H9 (cell line): ENCODE measurements at regions not wholly inside any gene's neighbourhood (a gene's known extent, or its start where the extent isn't known, plus 50 kb on each side); places are given as distances from the start of the nearest gene placed in this dataset.

Experiments
- DNase-seq: peaks from one replicate; pipeline ENCODE4 v3.0.0-alpha.2; 2017
- H2AFZ ChIP-seq: one replicate; pipeline ENCODE4 v1.6.1; 2013; ENCODE audit warnings: mild to moderate bottlenecking, low read length, control low read depth, moderate library complexity
- H2AK5ac ChIP-seq: 2 replicates; pipeline ENCODE4 v1.6.1; 2013; ENCODE audit warnings: low read length, control low read depth, mixed read lengths; ENCODE audit not compliant: insufficient read length
- H2BK120ac ChIP-seq: one replicate; pipeline ENCODE4 v1.6.1; 2013; ENCODE audit warnings: low read depth, mild to moderate bottlenecking, low read length, control low read depth, inconsistent platforms; ENCODE audit not compliant: poor library complexity, severe bottlenecking
- H2BK12ac ChIP-seq: 2 replicates; pipeline ENCODE4 v1.6.1; 2013; ENCODE audit warnings: low read length, control low read depth, mixed read lengths, low read depth; ENCODE audit not compliant: insufficient read length
- H2BK15ac ChIP-seq: 2 replicates; pipeline ENCODE4 v1.6.1; 2013; ENCODE audit warnings: low read depth, low read length, control low read depth
- H2BK20ac ChIP-seq: one replicate; pipeline ENCODE4 v1.6.1; 2013; ENCODE audit warnings: low read depth, mild to moderate bottlenecking, low read length, control low read depth, inconsistent platforms; ENCODE audit not compliant: poor library complexity, severe bottlenecking
- H2BK5ac ChIP-seq: 2 replicates; pipeline ENCODE4 v1.6.1; 2013; ENCODE audit warnings: low read length, control low read depth, mixed read lengths; ENCODE audit not compliant: insufficient read length
- H3K14ac ChIP-seq: 2 replicates; pipeline ENCODE4 v1.6.1; 2013; ENCODE audit warnings: low read length, control low read depth; ENCODE audit not compliant: insufficient read depth
- H3K18ac ChIP-seq: 2 replicates; pipeline ENCODE4 v1.6.1; 2013; ENCODE audit warnings: low read depth, mild to moderate bottlenecking, mixed read lengths, low read length, control low read depth; ENCODE audit not compliant: insufficient read length
- H3K23ac ChIP-seq: 2 replicates; pipeline ENCODE4 v1.6.1; 2013; ENCODE audit warnings: low read length, control low read depth, mixed read lengths, low read depth; ENCODE audit not compliant: insufficient read length
- H3K23me2 ChIP-seq: 2 replicates; pipeline ENCODE4 v1.6.1; 2013; ENCODE audit warnings: low read depth, mild to moderate bottlenecking, mixed read lengths, low read length, control low read depth; ENCODE audit not compliant: insufficient read length, poor library complexity, severe bottlenecking
- H3K27ac ChIP-seq: 2 replicates; pipeline ENCODE4 v1.5.1; 2013; ENCODE audit warnings: low read length, control low read depth, mixed read lengths, low read depth; ENCODE audit not compliant: insufficient read length
- H3K27me3 ChIP-seq: 2 replicates; pipeline ENCODE4 v1.6.1; 2013; ENCODE audit warnings: low read length, control low read depth, inconsistent platforms; ENCODE audit not compliant: insufficient read depth
- H3K4ac ChIP-seq: 2 replicates; pipeline ENCODE4 v1.6.1; 2013; ENCODE audit warnings: low read depth, mild to moderate bottlenecking, control low read depth, inconsistent platforms, low read length, moderate library complexity
- H3K4me1 ChIP-seq: 2 replicates; pipeline ENCODE4 v1.6.1; 2013; ENCODE audit warnings: low read length, control low read depth, inconsistent platforms; ENCODE audit not compliant: insufficient read depth
- H3K4me2 ChIP-seq: 2 replicates; pipeline ENCODE4 v1.6.1; 2013; ENCODE audit warnings: low read length, control low read depth, mixed read lengths; ENCODE audit not compliant: insufficient read length, insufficient read depth
- H3K56ac ChIP-seq: 2 replicates; pipeline ENCODE4 v1.6.1; 2013; ENCODE audit warnings: low read depth, mild to moderate bottlenecking, mixed read lengths, low read length, control low read depth; ENCODE audit not compliant: insufficient read length
- H3K79me1 ChIP-seq: 2 replicates; pipeline ENCODE4 v1.6.1; 2013; ENCODE audit warnings: low read depth, mild to moderate bottlenecking, moderate library complexity, low read length, control low read depth, inconsistent platforms; ENCODE audit not compliant: insufficient read depth, poor library complexity, severe bottlenecking
- H3K79me2 ChIP-seq: 2 replicates; pipeline ENCODE4 v1.6.1; 2013; ENCODE audit warnings: low read length, control low read depth, inconsistent platforms; ENCODE audit not compliant: insufficient read depth
- H3K9ac ChIP-seq: 2 replicates; pipeline ENCODE4 v1.6.1; 2013; ENCODE audit warnings: low read length, control low read depth, mixed read lengths; ENCODE audit not compliant: insufficient read length; ENCODE audit errors: extremely low read depth
- H3K9me3 ChIP-seq: one replicate; pipeline ENCODE4 v1.6.1; 2013; ENCODE audit warnings: low read depth, low read length, inconsistent platforms; ENCODE audit not compliant: control insufficient read depth
- H3T11ph ChIP-seq: one replicate; pipeline ENCODE4 v1.6.1; 2013; ENCODE audit warnings: mild to moderate bottlenecking, low read length, control low read depth, inconsistent platforms
- H4K20me1 ChIP-seq: one replicate; pipeline ENCODE4 v1.6.1; 2013; ENCODE audit not compliant: control insufficient read depth, insufficient read length, insufficient read depth
- H4K5ac ChIP-seq: 2 replicates; pipeline ENCODE4 v1.6.1; 2013; ENCODE audit warnings: low read depth, mild to moderate bottlenecking, mixed read lengths, low read length, control low read depth; ENCODE audit not compliant: insufficient read length
- H4K8ac ChIP-seq: replicated peaks from 2 replicates; pipeline ENCODE4 v1.6.1; 2013; ENCODE audit warnings: low read length, control low read depth, mixed read lengths, low read depth; ENCODE audit not compliant: insufficient read length
- H4K91ac ChIP-seq: 2 replicates; pipeline ENCODE4 v1.6.1; 2013; ENCODE audit warnings: low read depth, mild to moderate bottlenecking, moderate library complexity, mixed read lengths, low read length, control low read depth; ENCODE audit not compliant: insufficient read length
- H3K27ac Mint-ChIP-seq, 3 experiments: 2 replicates in 2 of 3; 3 replicates in 1 of 3; pipeline ENCODE4 v1.8.0; 2020 to 2021; ENCODE audit warnings: mixed read lengths in 3 of 3, mild to moderate bottlenecking in 1 of 3, moderate library complexity in 1 of 3
- H3K27me3 Mint-ChIP-seq: 2 replicates; pipeline ENCODE4 v1.8.0; 2021; ENCODE audit warnings: low read depth, mild to moderate bottlenecking, moderate library complexity, mixed read lengths
- H3K36me3 Mint-ChIP-seq, 3 experiments: 2 replicates in 2 of 3; 3 replicates in 1 of 3; pipeline ENCODE4 v1.8.0; 2020 to 2021; ENCODE audit warnings: low read depth in 3 of 3, mixed read lengths in 3 of 3; ENCODE audit not compliant: insufficient read depth in 1 of 3
- H3K4me1 Mint-ChIP-seq, 2 experiments: 2 replicates each; pipeline ENCODE4 v1.8.0; 2020; ENCODE audit warnings: mixed read lengths in 2 of 2
- H3K4me3 Mint-ChIP-seq, 2 experiments: 2 replicates in 1 of 2; 3 replicates in 1 of 2; pipeline ENCODE4 v1.8.0; 2020 to 2021; ENCODE audit warnings: mild to moderate bottlenecking in 2 of 2, mixed read lengths in 2 of 2, moderate library complexity in 1 of 2
- H3K9me3 Mint-ChIP-seq, 2 experiments: 2 replicates in 1 of 2; 3 replicates in 1 of 2; pipeline ENCODE4 v1.8.0; 2020; ENCODE audit warnings: mild to moderate bottlenecking in 2 of 2, mixed read lengths in 2 of 2, moderate library complexity in 1 of 2
- WGBS: extraction: QIAGEN DNeasy Blood & Tissue Kit; methylation state at CpG from one replicate; pipeline ENCODE4 v1.1.7; 2013; ENCODE audit warnings: missing lambda C conversion rate, low lambda C conversion rate, mixed read lengths; ENCODE audit not compliant: insufficient read length; ENCODE audit errors: extremely low coverage; 5-methylcytosine and 5-hydroxymethylcytosine counted together
- TF ChIP-seq, protein P1 (sequence below): fragments of 200-600 bp; sonication (generic); conservative IDR thresholded peaks from 3 replicates; pipeline ENCODE4 v1.8.0; 2021; ENCODE audit warnings: antibody characterized with exemption, mild to moderate bottlenecking

DNA sequence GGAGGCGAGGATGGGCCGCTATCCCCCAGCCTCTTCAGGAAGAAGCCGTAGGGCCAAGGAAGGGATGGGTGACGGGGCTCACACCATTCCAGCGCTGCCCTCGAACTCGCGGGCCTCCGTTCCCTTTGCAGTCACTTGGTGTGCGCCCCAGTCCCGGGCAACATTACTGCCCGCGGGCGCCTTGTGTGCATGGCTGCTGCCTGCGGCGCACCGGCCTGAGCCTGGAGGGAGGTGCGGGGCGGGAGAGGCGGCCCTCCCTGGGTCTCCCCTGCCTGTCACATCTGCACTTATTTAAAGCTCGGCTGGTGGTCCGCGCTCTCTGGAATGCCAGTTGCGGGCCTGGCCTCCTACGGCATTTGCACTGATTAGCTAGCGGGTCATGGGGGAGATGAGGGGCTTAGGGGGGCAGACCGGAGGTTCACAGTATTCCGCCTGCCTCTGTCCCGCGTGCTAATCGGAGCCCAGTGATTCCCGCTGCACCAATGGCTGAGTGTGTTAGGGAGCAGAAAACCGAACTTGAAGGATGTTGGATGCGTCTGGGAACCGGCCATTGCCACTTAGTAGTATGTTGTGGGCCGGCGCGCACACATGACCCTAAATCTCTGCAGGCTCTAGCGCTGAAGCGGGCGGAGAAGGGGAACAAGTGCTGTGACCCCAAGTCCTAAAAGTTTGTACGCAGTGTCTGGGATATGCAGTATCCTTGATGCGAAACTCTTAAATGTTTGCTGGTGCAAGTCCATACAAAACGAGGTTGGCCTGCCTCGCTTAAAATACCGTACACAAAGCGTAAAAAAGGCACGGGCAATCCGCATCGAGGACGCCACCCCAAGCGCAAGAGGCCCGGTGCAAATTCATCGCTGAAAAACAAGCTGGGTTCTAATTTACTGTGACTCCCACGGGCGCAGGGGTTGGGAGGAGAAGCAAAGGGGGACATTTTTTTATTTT is 161.2 kb upstream of the SIX2 start:
- Histone ChIP-seq H3K56ac (no peak overlapping the region), H2BK12ac (no peak overlapping the region), H3K79me2 (peaks cover 2% of the 10 kb centered on the region; the same call in 1 of the 2 replicates), H3K9ac (no peak overlapping the region), H4K20me1 (no peaks in the 10 kb centered on the region), H3K9me3 (no peaks in the 10 kb centered on the region), H3K27ac (no peak overlapping the region), H3T11ph (no peak overlapping the region), H2AK5ac (no peak overlapping the region), H2BK5ac (no peak overlapping the region), H3K23ac (no peak overlapping the region), H2BK15ac (no peak overlapping the region), H4K8ac (no peak overlapping the region), H3K23me2 (peaks cover 21% of the 10 kb centered on the region), H3K79me1 (no peaks in the 10 kb centered on the region), H2AFZ (no peak overlapping the region), H3K27me3 (peaks cover 14% of the 10 kb centered on the region; the same call in 1 of the 2 replicates), H3K4me2 (peak overlapping the region; percentile 46), H3K14ac (peak overlapping the region; percentile 31; the same call in 1 of the 2 replicates), H3K4me1 (no peaks in the 10 kb centered on the region), H3K18ac (no peak overlapping the region), H2BK20ac (no peak overlapping the region), H3K4ac (no peak overlapping the region), H2BK120ac (no peak overlapping the region), H4K91ac (no peak overlapping the region), H4K5ac (no peak overlapping the region)
- Mint-ChIP-seq H3K4me3 (peak overlapping the region; percentile 67 to 77), H3K27ac (no peak overlapping the region), H3K36me3 (no peaks in the 10 kb centered on the region), H3K27me3 (peaks cover 81% of the 10 kb centered on the region), H3K4me1 (peaks cover 19 to 24% of the 10 kb centered on the region in 2 experiments), H3K9me3 (no peaks in the 10 kb centered on the region)
- DNase-seq = no peak
- TF ChIP-seq, protein P1, sequence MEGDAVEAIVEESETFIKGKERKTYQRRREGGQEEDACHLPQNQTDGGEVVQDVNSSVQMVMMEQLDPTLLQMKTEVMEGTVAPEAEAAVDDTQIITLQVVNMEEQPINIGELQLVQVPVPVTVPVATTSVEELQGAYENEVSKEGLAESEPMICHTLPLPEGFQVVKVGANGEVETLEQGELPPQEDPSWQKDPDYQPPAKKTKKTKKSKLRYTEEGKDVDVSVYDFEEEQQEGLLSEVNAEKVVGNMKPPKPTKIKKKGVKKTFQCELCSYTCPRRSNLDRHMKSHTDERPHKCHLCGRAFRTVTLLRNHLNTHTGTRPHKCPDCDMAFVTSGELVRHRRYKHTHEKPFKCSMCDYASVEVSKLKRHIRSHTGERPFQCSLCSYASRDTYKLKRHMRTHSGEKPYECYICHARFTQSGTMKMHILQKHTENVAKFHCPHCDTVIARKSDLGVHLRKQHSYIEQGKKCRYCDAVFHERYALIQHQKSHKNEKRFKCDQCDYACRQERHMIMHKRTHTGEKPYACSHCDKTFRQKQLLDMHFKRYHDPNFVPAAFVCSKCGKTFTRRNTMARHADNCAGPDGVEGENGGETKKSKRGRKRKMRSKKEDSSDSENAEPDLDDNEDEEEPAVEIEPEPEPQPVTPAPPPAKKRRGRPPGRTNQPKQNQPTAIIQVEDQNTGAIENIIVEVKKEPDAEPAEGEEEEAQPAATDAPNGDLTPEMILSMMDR = no peak
- WGBS = no CpG with 5 or more reads among the region's 56 CpGs
